PC-3 (cell line): ENCODE measurements at regions not wholly inside any gene's neighbourhood (a gene's known extent, or its start where the extent isn't known, plus 50 kb on each side); places are given as distances from the start of the nearest gene placed in this dataset.

ENCODE experiments used
- ATAC-seq: fragments of 200-7000 bp; cut with Tn5 transposase; 2 replicates; pipeline ENCODE4 v1.9.1; 2020; ENCODE audit warnings: mild to moderate bottlenecking, moderate library complexity
- BruUV-seq: library from RNA; stranded (reverse); fragments of 400-500 nt; replicated peaks from 2 replicates; lab custom pipeline; 2021; lab: Mats Ljungman, UMichigan
- CTCF ChIA-PET: fragments of 300-600 bp; sonication (Branson Sonifier 250); formaldehyde crosslinking; loops from one replicate; lab custom pipeline; 2022; ENCODE audit warnings: antibody characterized with exemption; lab: Charles Lee
- POLR2A ChIA-PET: fragments of 300-600 bp; sonication (Branson Sonifier 250); formaldehyde crosslinking; loops from one replicate; lab custom pipeline; 2022; ENCODE audit warnings: antibody characterized with exemption; ENCODE audit not compliant: unreplicated experiment; lab: Charles Lee
- DNase-seq: peaks from one replicate; pipeline ENCODE4 v3.0.0-alpha.2; 2015
- H2AFZ ChIP-seq: fragments of 300-600 bp; sonication (generic); 2 replicates; pipeline ENCODE4 v1.6.0; 2016; ENCODE audit warnings: antibody characterized with exemption, low read length
- H3F3A ChIP-seq: fragments of 300-600 bp; sonication (generic); one replicate; pipeline ENCODE4 v1.6.0; 2017; ENCODE audit warnings: antibody characterized with exemption, low read length, control low read depth, mild to moderate bottlenecking; ENCODE audit not compliant: unreplicated experiment
- H3K27ac ChIP-seq: fragments of 300-600 bp; sonication (generic); 2 replicates; pipeline ENCODE4 v1.5.1; 2016; ENCODE audit warnings: mild to moderate bottlenecking, low read length
- H3K27me3 ChIP-seq: fragments of 300-600 bp; sonication (generic); 2 replicates; pipeline ENCODE4 v1.6.1; 2016; ENCODE audit warnings: low read length, mixed read lengths
- H3K36me3 ChIP-seq: fragments of 300-600 bp; sonication (generic); 2 replicates; pipeline ENCODE4 v1.6.1; 2016; ENCODE audit warnings: low read depth, mixed run types, low read length, mixed read lengths
- H3K4me1 ChIP-seq: fragments of 300-600 bp; sonication (generic); 2 replicates; pipeline ENCODE4 v1.5.1; 2016; ENCODE audit warnings: low read length; ENCODE audit not compliant: insufficient read depth
- H3K4me2 ChIP-seq: fragments of 300-600 bp; sonication (generic); 2 replicates; pipeline ENCODE4 v1.6.0; 2016; ENCODE audit warnings: low read length
- H3K4me3 ChIP-seq: fragments of 300-600 bp; sonication (generic); 2 replicates; pipeline ENCODE4 v1.5.1; 2016; ENCODE audit warnings: mild to moderate bottlenecking, low read length, mixed read lengths
- H3K79me2 ChIP-seq: fragments of 300-600 bp; sonication (generic); 2 replicates; pipeline ENCODE4 v1.6.1; 2017; ENCODE audit warnings: low read length, mixed read lengths
- H3K9ac ChIP-seq: fragments of 300-600 bp; sonication (generic); 2 replicates; pipeline ENCODE4 v1.6.0; 2016; ENCODE audit warnings: mild to moderate bottlenecking, low read length
- H3K9me2 ChIP-seq: fragments of 300-600 bp; sonication (generic); replicated peaks from 2 replicates; pipeline ENCODE4 v1.6.1; 2016; ENCODE audit warnings: mixed run types, low read length, mixed read lengths
- H3K9me3 ChIP-seq: fragments of 300-600 bp; sonication (generic); 2 replicates; pipeline ENCODE4 v1.6.1; 2016; ENCODE audit warnings: low read length, mixed read lengths
- H4K20me1 ChIP-seq: fragments of 300-600 bp; sonication (generic); 2 replicates; pipeline ENCODE4 v1.6.1; 2016; ENCODE audit warnings: low read length, mixed read lengths
- EZH2 ChIP-seq: fragments of 300-600 bp; sonication (generic); IDR thresholded peaks from one replicate; pipeline ENCODE4 v1.6.1; 2017; ENCODE audit warnings: antibody characterized with exemption, mild to moderate bottlenecking, low read length; ENCODE audit not compliant: unreplicated experiment
- EZH2phosphoT487 ChIP-seq: fragments of 300-600 bp; sonication (generic); IDR thresholded peaks from 2 replicates; pipeline ENCODE4 v1.6.1; 2018; ENCODE audit warnings: mild to moderate bottlenecking, antibody characterized with exemption, low read length, borderline replicate concordance
- intact Hi-C: fragments of 100-400 bp; cut with micrococcal nuclease; formaldehyde crosslinking; loops from 2 replicates; pipeline ENCODE4 v1.9.0; 2023
- TF ChIP-seq, protein P1 (sequence below): fragments of 300-600 bp; sonication (generic); conservative IDR thresholded peaks from 2 replicates; pipeline ENCODE4 v1.5.1; 2017; ENCODE audit warnings: antibody characterized with exemption, low read depth, mild to moderate bottlenecking, low read length

DNA sequence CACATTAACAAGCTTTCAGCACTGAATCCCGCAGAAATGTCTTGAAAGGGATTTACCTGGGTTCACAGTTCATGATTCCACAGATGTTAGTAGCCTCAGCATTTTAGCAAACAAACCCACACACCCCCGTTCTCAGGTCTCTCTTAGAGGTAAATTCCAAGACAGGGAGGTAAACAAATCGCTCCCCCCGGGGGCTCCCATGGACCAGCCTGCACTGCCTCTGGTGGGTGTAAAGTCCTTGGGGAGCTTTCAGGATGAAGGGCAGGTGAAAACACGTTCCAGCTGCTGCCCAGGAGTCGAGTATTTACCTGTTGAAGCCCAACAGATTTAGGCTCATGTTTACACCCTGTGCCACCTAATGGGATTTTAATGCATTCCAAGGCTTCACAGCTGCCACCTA, 187.0 kb upstream of the FOXQ1 start:
- DNase-seq (no peak), ATAC-seq (no peak)
- Histone ChIP-seq H3K9me3 (no peaks in the 10 kb centered on the region), H2AFZ (no peak overlapping the region), H3K9me2 (no peaks in the 10 kb centered on the region), H3K9ac (no peak overlapping the region), H3K4me2 (no peak overlapping the region), H3K27me3 (peaks cover 67% of the 10 kb centered on the region), H3K36me3 (no peaks in the 10 kb centered on the region), H4K20me1 (no peaks in the 10 kb centered on the region), H3F3A (no peaks in the 10 kb centered on the region), H3K4me3 (no peak overlapping the region), H3K27ac (no peak overlapping the region), H3K4me1 (no peaks in the 10 kb centered on the region), H3K79me2 (no peaks in the 10 kb centered on the region)
- POLR2A ChIA-PET, result no interaction called here
- CTCF ChIA-PET, result no interaction called here
- BruUV-seq, result no TSS peak
- intact Hi-C loops, result no loop called here
- TF ChIP-seq EZH2phosphoT487 (no peak), EZH2 (no peak)
- TF ChIP-seq, protein P1, sequence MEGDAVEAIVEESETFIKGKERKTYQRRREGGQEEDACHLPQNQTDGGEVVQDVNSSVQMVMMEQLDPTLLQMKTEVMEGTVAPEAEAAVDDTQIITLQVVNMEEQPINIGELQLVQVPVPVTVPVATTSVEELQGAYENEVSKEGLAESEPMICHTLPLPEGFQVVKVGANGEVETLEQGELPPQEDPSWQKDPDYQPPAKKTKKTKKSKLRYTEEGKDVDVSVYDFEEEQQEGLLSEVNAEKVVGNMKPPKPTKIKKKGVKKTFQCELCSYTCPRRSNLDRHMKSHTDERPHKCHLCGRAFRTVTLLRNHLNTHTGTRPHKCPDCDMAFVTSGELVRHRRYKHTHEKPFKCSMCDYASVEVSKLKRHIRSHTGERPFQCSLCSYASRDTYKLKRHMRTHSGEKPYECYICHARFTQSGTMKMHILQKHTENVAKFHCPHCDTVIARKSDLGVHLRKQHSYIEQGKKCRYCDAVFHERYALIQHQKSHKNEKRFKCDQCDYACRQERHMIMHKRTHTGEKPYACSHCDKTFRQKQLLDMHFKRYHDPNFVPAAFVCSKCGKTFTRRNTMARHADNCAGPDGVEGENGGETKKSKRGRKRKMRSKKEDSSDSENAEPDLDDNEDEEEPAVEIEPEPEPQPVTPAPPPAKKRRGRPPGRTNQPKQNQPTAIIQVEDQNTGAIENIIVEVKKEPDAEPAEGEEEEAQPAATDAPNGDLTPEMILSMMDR, result no peak

- no peak overlapping the region for H3K4me3 ChIP-seq
- CTCF ChIA-PET, result no interaction called here
- H3K4me2 ChIP-seq, result no peak overlapping the region
- H3K9me3 ChIP-seq, result no peaks in the 10 kb centered on the region
- DNase-seq (no peak), ATAC-seq (no peak)
- TF ChIP-seq, protein P1, result no peak
- TF ChIP-seq EZH2, result no peak
- TF ChIP-seq EZH2phosphoT487, result no peak
- no peaks in the 10 kb centered on the region for H3K4me1 ChIP-seq
- H3F3A ChIP-seq, result no peaks in the 10 kb centered on the region
- no peaks in the 10 kb centered on the region for H3K9me2 ChIP-seq
- H3K9ac ChIP-seq, result no peak overlapping the region
- intact Hi-C loops, result no loop called here
- POLR2A ChIA-PET, result no interaction called here
- no peak overlapping the region for H2AFZ ChIP-seq
- BruUV-seq, result no TSS peak
- no peaks in the 10 kb centered on the region for H4K20me1 ChIP-seq
- peaks cover 79% of the 10 kb centered on the region for H3K27me3 ChIP-seq
- H3K36me3 ChIP-seq, result no peaks in the 10 kb centered on the region
- no peaks in the 10 kb centered on the region for H3K79me2 ChIP-seq
- no peak overlapping the region for H3K27ac ChIP-seq
Observed at GRCh38 chr6:1123386-1124375, 188.2 kb upstream of the FOXQ1 start.

DNA sequence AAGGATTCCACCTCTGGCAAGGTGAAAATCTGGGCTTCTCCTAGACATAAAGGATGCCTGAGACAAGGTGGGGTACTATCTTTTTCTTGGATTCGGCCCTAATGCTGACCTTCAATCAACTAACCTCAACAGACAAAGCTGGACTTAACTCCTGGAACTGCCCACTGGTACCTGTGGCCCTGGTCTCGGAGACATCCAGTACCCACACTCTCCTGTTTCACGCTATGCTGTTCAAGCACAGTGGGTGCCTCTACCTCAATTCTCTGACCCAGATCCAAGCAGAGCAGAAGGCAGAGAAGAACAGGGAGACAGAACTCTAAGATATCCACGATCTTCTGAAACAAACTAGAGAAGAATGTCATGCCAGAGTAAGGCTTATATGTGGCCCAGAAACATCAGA, 189.8 kb upstream of the FOXQ1 start:
- no peaks in the 10 kb centered on the region for H3K9me3 ChIP-seq
- no peaks in the 10 kb centered on the region for H3K4me1 ChIP-seq
- ChIA-PET POLR2A (no interaction called here), CTCF (no interaction called here)
- no TSS peak for BruUV-seq
- no peak for TF ChIP-seq EZH2phosphoT487
- TF ChIP-seq EZH2, result no peak
- TF ChIP-seq, protein P1, result no peak
- no peaks in the 10 kb centered on the region for H4K20me1 ChIP-seq
- intact Hi-C loops, result no loop called here
- ATAC-seq, result no peak
- no peaks in the 10 kb centered on the region for H3K79me2 ChIP-seq
- no peak overlapping the region for H3K9ac ChIP-seq
- no peak overlapping the region for H3K4me2 ChIP-seq
- no peak overlapping the region for H3K27ac ChIP-seq
- H3K36me3 ChIP-seq, result no peaks in the 10 kb centered on the region
- H3K27me3 ChIP-seq, result peaks cover 79% of the 10 kb centered on the region
- H2AFZ ChIP-seq, result no peak overlapping the region
- no peak for DNase-seq
- no peaks in the 10 kb centered on the region for H3K9me2 ChIP-seq
- H3K4me3 ChIP-seq, result no peak overlapping the region
- no peaks in the 10 kb centered on the region for H3F3A ChIP-seq
